PC-9 (cell line): ENCODE measurements at regions not wholly inside any gene's neighbourhood (a gene's known extent, or its start where the extent isn't known, plus 50 kb on each side); places are given as distances from the start of the nearest gene placed in this dataset.

Experiments
- EZH2 ChIP-seq: fragments of 200-600 bp; sonication (generic); IDR thresholded peaks from 2 replicates; pipeline ENCODE4 v1.8.0; 2017; ENCODE audit warnings: antibody characterized with exemption, low read depth
- TF ChIP-seq, protein P1 (sequence below): fragments of 200-600 bp; sonication (generic); conservative IDR thresholded peaks from 2 replicates; pipeline ENCODE4 v1.6.1; 2017; ENCODE audit warnings: mixed run types, antibody characterized with exemption, mild to moderate bottlenecking, moderate library complexity

GRCh38 chr1:43048601-43049011 lies 89.9 kb upstream of the SLC2A1 start:
- TF ChIP-seq, protein P1, sequence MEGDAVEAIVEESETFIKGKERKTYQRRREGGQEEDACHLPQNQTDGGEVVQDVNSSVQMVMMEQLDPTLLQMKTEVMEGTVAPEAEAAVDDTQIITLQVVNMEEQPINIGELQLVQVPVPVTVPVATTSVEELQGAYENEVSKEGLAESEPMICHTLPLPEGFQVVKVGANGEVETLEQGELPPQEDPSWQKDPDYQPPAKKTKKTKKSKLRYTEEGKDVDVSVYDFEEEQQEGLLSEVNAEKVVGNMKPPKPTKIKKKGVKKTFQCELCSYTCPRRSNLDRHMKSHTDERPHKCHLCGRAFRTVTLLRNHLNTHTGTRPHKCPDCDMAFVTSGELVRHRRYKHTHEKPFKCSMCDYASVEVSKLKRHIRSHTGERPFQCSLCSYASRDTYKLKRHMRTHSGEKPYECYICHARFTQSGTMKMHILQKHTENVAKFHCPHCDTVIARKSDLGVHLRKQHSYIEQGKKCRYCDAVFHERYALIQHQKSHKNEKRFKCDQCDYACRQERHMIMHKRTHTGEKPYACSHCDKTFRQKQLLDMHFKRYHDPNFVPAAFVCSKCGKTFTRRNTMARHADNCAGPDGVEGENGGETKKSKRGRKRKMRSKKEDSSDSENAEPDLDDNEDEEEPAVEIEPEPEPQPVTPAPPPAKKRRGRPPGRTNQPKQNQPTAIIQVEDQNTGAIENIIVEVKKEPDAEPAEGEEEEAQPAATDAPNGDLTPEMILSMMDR = no peak
- no peak for TF ChIP-seq EZH2
